Prostate gland (tissue), 2 donors: ENCODE measurements at regions not wholly inside any gene's neighbourhood (a gene's known extent, or its start where the extent isn't known, plus 50 kb on each side); places are given as distances from the start of the nearest gene placed in this dataset.

Source experiments
- CTCF ChIP-seq, 4 experiments: fragments of 200-600 bp in 2 of 4; fragments of 450-650 bp in 2 of 4; sonication (generic) in 2 of 4; IDR thresholded peaks; 1 replicate in 3 of 4; 2 replicates in 1 of 4; pipeline ENCODE4 v1.5.1; 2016 to 2019; ENCODE audit warnings: antibody characterized with exemption in 4 of 4, mild to moderate bottlenecking in 2 of 4, moderate library complexity in 2 of 4
- POLR2A ChIP-seq: fragments of 450-650 bp; IDR thresholded peaks from one replicate; pipeline ENCODE4 v1.6.1; 2016; ENCODE audit warnings: antibody characterized with exemption, mild to moderate bottlenecking

GRCh38 chr3:107949394-107949970 is 141.3 kb downstream of the CD47 start:
- no peak for TF ChIP-seq CTCF (IDR thresholded peaks at IDR 0.05)
- TF ChIP-seq POLR2A = no peak
